ENCODE measurements at regions not wholly inside any gene's neighbourhood (a gene's known extent, or its start where the extent isn't known, plus 50 kb on each side); places are given as distances from the start of the nearest gene placed in this dataset.

DNA sequence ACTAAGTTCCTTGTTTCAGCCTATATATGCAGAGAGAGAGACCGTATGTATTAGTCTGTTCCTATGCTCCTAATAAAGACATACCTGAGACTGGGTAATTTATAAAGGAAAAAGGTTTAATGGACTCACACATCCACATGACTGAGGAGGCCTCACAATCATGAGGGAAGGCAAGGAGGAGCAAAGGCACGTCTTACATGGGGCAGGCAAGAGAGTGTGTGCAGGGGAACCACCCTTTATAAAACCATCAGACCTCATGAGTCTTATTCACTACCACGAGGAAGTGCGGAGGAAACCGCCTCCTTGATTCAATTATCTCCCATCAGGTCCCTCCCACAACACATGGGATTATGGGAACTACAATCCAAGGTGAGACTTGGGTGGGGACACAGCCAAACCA lies 73.8 kb downstream of the TMEM18 start:
- TF ChIP-seq EZH2 (IDR thresholded peaks at IDR 0.05): no peak
- TF ChIP-seq, protein P1, sequence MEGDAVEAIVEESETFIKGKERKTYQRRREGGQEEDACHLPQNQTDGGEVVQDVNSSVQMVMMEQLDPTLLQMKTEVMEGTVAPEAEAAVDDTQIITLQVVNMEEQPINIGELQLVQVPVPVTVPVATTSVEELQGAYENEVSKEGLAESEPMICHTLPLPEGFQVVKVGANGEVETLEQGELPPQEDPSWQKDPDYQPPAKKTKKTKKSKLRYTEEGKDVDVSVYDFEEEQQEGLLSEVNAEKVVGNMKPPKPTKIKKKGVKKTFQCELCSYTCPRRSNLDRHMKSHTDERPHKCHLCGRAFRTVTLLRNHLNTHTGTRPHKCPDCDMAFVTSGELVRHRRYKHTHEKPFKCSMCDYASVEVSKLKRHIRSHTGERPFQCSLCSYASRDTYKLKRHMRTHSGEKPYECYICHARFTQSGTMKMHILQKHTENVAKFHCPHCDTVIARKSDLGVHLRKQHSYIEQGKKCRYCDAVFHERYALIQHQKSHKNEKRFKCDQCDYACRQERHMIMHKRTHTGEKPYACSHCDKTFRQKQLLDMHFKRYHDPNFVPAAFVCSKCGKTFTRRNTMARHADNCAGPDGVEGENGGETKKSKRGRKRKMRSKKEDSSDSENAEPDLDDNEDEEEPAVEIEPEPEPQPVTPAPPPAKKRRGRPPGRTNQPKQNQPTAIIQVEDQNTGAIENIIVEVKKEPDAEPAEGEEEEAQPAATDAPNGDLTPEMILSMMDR (IDR thresholded peaks at IDR 0.05 in 2 of 3, conservative IDR thresholded peaks at IDR 0.05 in 1 of 3; ENCODE audit: borderline replicate concordance in 1 of 3, insufficient read depth in 1 of 3, low read depth in 2 of 3, low read length in 2 of 3): no peak
- TF ChIP-seq EZH2phosphoT487 (IDR thresholded peaks at IDR 0.05; ENCODE audit: borderline replicate concordance): no peak
- no peak for TF ChIP-seq POLR2A (IDR thresholded peaks at IDR 0.05; ENCODE audit: borderline replicate concordance, extremely low read depth, insufficient read depth, insufficient read length)
- TF ChIP-seq POLR2AphosphoS5 (IDR thresholded peaks at IDR 0.05; ENCODE audit: low read depth, low read length): no peak
- TF ChIP-seq, protein P2, sequence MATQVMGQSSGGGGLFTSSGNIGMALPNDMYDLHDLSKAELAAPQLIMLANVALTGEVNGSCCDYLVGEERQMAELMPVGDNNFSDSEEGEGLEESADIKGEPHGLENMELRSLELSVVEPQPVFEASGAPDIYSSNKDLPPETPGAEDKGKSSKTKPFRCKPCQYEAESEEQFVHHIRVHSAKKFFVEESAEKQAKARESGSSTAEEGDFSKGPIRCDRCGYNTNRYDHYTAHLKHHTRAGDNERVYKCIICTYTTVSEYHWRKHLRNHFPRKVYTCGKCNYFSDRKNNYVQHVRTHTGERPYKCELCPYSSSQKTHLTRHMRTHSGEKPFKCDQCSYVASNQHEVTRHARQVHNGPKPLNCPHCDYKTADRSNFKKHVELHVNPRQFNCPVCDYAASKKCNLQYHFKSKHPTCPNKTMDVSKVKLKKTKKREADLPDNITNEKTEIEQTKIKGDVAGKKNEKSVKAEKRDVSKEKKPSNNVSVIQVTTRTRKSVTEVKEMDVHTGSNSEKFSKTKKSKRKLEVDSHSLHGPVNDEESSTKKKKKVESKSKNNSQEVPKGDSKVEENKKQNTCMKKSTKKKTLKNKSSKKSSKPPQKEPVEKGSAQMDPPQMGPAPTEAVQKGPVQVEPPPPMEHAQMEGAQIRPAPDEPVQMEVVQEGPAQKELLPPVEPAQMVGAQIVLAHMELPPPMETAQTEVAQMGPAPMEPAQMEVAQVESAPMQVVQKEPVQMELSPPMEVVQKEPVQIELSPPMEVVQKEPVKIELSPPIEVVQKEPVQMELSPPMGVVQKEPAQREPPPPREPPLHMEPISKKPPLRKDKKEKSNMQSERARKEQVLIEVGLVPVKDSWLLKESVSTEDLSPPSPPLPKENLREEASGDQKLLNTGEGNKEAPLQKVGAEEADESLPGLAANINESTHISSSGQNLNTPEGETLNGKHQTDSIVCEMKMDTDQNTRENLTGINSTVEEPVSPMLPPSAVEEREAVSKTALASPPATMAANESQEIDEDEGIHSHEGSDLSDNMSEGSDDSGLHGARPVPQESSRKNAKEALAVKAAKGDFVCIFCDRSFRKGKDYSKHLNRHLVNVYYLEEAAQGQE (IDR thresholded peaks at IDR 0.05; ENCODE audit: low read depth): no peak
- no peak for TF ChIP-seq SRF (IDR thresholded peaks at IDR 0.05; ENCODE audit: low read depth)

Measured in HCT116 (cell line).